ENCODE measurements at regions not wholly inside any gene's neighbourhood (a gene's known extent, or its start where the extent isn't known, plus 50 kb on each side); places are given as distances from the start of the nearest gene placed in this dataset.

DNA sequence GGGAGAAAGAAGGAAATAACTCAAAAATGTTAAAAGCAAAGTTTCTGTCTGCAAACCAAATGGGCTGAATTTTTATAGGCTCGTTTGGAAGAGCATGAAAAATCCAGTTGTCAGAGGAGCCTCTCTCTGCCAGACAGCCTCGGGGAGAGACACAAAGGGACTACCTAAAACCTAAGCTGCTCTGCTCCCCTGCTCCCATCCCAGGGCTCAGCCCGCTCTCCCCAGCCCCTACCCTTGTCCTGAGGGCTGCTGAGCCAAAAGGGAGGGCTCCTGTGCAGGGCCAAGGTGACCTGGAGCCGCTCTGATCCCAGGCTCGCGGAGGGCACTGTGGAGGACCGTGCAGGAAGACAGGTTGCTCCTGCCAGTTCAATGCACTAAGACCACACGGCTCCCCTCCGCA is 96.7 kb upstream of the UQCRFS1 start:
- Histone ChIP-seq H3K9ac (ENCODE audit: low read length) (no peak overlapping the region), H2AFZ (ENCODE audit: low read depth, low read length) (no peak overlapping the region), H3K9me3 (ENCODE audit: insufficient read depth, low read length) (no peaks in the 10 kb centered on the region), H3K79me2 (ENCODE audit: low read length) (no peaks in the 10 kb centered on the region), H3K4me2 (ENCODE audit: low read length) (no peak overlapping the region), H4K20me1 (ENCODE audit: insufficient read depth, low read length) (no peaks in the 10 kb centered on the region), H3K4me1 (ENCODE audit: low read length) (no peaks in the 10 kb centered on the region), H3K27me3 (ENCODE audit: low read depth, low read length) (peaks cover 42% of the 10 kb centered on the region; the same call in 1 of the 2 replicates), H3K27ac (ENCODE audit: low read length) (no peak overlapping the region), H3K36me3 (replicated peaks; ENCODE audit: low read depth, low read length) (no peaks in the 10 kb centered on the region), H3K4me3 (ENCODE audit: low read length) (no peak overlapping the region)
- TF ChIP-seq, protein P1, sequence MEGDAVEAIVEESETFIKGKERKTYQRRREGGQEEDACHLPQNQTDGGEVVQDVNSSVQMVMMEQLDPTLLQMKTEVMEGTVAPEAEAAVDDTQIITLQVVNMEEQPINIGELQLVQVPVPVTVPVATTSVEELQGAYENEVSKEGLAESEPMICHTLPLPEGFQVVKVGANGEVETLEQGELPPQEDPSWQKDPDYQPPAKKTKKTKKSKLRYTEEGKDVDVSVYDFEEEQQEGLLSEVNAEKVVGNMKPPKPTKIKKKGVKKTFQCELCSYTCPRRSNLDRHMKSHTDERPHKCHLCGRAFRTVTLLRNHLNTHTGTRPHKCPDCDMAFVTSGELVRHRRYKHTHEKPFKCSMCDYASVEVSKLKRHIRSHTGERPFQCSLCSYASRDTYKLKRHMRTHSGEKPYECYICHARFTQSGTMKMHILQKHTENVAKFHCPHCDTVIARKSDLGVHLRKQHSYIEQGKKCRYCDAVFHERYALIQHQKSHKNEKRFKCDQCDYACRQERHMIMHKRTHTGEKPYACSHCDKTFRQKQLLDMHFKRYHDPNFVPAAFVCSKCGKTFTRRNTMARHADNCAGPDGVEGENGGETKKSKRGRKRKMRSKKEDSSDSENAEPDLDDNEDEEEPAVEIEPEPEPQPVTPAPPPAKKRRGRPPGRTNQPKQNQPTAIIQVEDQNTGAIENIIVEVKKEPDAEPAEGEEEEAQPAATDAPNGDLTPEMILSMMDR (IDR thresholded peaks at IDR 0.05; ENCODE audit: low read depth, low read length), result no peak
- TF ChIP-seq EZH2phosphoT487 (IDR thresholded peaks at IDR 0.05; ENCODE audit: low read depth), result no peak

DNA sequence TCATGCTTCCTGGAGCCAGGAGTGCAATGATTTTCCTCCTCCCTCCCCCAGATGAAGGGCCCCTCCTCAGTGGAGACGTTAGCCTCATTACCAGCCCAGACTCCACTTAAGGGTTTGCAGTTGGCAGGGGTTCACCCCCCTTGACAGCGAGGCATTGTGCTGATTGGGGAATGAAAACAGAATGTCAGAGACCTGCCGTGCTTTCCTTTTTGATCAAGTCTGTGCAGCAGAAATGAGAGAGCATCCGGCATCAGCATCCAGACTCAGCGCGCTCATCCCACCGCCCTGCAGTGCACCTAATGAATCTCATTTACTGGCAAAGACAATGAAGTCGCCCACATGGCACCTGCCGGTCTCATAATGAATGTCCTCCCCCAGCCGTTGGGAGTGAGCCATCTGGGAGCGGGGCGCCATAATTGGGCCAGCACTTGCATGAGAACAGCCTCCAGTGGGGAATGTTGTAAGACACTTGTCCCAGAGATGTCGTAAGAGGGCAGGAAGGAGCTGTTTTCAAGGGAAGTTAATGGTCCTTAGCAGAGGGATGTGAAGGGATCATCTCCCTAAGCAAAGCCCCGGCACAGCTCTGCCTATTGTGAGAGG is 98.3 kb upstream of the UQCRFS1 start:
- Histone ChIP-seq H3K79me2 (ENCODE audit: low read length) (no peaks in the 10 kb centered on the region), H3K4me1 (ENCODE audit: low read length) (no peaks in the 10 kb centered on the region), H3K27me3 (ENCODE audit: low read depth, low read length) (peaks cover 43% of the 10 kb centered on the region; the same call in 1 of the 2 replicates), H4K20me1 (ENCODE audit: insufficient read depth, low read length) (no peaks in the 10 kb centered on the region), H3K9ac (ENCODE audit: low read length) (no peak overlapping the region), H3K27ac (ENCODE audit: low read length) (no peak overlapping the region), H3K36me3 (replicated peaks; ENCODE audit: low read depth, low read length) (no peaks in the 10 kb centered on the region), H2AFZ (ENCODE audit: low read depth, low read length) (no peak overlapping the region), H3K4me3 (ENCODE audit: low read length) (no peak overlapping the region), H3K9me3 (ENCODE audit: insufficient read depth, low read length) (no peaks in the 10 kb centered on the region), H3K4me2 (ENCODE audit: low read length) (no peak overlapping the region)
- TF ChIP-seq, protein P1 (IDR thresholded peaks at IDR 0.05; ENCODE audit: low read depth, low read length), result no peak

DNA sequence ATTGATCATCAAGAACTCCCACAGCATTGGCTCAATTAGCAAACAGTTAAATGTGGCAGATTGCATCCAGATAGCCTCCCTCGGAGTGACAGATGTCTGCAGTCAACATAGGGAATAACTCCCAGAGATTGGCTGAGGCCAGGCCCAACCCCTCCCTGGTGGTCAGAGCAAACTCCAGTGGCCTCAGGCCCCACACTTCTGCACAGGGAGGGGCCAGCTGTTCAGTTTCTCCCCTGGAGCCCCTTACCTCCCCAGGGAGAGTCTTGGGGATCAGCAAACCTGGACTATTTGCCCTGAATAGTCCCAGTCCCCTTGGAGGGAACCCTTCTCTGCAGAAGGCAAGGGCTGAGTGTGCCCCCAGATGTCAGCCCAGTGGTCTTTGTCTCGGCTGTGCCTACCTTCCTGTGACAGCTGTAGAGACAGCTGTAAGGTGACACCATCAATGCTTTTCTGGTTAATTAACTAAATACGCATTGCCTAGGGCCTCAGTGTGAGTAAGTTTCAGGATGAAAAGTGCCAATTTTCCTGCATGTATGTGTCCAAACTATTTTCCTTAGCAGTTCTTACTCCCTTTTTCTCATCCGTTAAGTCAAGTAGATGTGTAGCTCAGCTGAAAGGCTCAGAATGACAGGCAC is 102.7 kb upstream of the UQCRFS1 start:
- Histone ChIP-seq H3K79me2 (ENCODE audit: low read length) (no peaks in the 10 kb centered on the region), H3K4me2 (ENCODE audit: low read length) (no peak overlapping the region), H4K20me1 (ENCODE audit: insufficient read depth, low read length) (no peaks in the 10 kb centered on the region), H3K27ac (ENCODE audit: low read length) (no peak overlapping the region), H2AFZ (ENCODE audit: low read depth, low read length) (no peak overlapping the region), H3K27me3 (ENCODE audit: low read depth, low read length) (peaks cover 53% of the 10 kb centered on the region), H3K9ac (ENCODE audit: low read length) (no peak overlapping the region), H3K36me3 (replicated peaks; ENCODE audit: low read depth, low read length) (no peaks in the 10 kb centered on the region), H3K4me1 (ENCODE audit: low read length) (no peaks in the 10 kb centered on the region), H3K9me3 (ENCODE audit: insufficient read depth, low read length) (no peaks in the 10 kb centered on the region), H3K4me3 (ENCODE audit: low read length) (no peak overlapping the region)
- TF ChIP-seq EZH2phosphoT487 (IDR thresholded peaks at IDR 0.05; ENCODE audit: low read depth), result no peak
- TF ChIP-seq, protein P1 (IDR thresholded peaks at IDR 0.05; ENCODE audit: low read depth, low read length), result no peak

DNA sequence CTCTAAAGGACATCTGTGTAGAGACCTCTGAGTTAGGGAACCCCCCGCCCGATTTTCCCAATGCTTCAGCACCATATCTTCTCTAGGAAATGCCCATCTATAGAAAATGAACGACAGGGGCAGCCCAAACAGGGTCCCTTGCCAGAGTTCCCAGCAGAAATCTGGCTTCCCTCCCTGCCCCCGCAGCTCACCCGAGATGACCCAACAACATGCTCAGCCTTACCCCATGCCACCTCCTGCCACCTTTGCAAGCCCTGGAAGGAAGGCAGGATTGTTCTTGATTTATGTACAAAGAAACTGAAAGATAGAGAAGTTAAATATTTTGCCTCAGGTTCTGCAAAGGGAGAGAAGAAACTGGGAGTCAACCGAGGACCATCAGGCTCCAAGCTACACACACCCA is 105.6 kb upstream of the UQCRFS1 start:
- Histone ChIP-seq H3K9me3 (ENCODE audit: insufficient read depth, low read length) (no peaks in the 10 kb centered on the region), H2AFZ (ENCODE audit: low read depth, low read length) (no peak overlapping the region)

More for the DNA sequence above, 105.6 kb upstream of the UQCRFS1 start:
- H3K27me3 ChIP-seq (ENCODE audit: low read depth, low read length), result peaks cover 40% of the 10 kb centered on the region
- no peak overlapping the region for H3K27ac ChIP-seq (ENCODE audit: low read length)
- H3K9ac ChIP-seq (ENCODE audit: low read length), result no peak overlapping the region
- no peak for TF ChIP-seq EZH2phosphoT487 (IDR thresholded peaks at IDR 0.05; ENCODE audit: low read depth)
- TF ChIP-seq, protein P1 (IDR thresholded peaks at IDR 0.05; ENCODE audit: low read depth, low read length), result no peak
- H3K4me1 ChIP-seq (ENCODE audit: low read length), result no peaks in the 10 kb centered on the region
- no peaks in the 10 kb centered on the region for H3K36me3 ChIP-seq (replicated peaks; ENCODE audit: low read depth, low read length)
- H3K4me3 ChIP-seq (ENCODE audit: low read length), result no peak overlapping the region
- H3K4me2 ChIP-seq (ENCODE audit: low read length), result no peak overlapping the region
- no peaks in the 10 kb centered on the region for H4K20me1 ChIP-seq (ENCODE audit: insufficient read depth, low read length)
- no peaks in the 10 kb centered on the region for H3K79me2 ChIP-seq (ENCODE audit: low read length)
